ENCODE measurements at regions not wholly inside any gene's neighbourhood (a gene's known extent, or its start where the extent isn't known, plus 50 kb on each side); places are given as distances from the start of the nearest gene placed in this dataset.

GRCh38 chr21:15430023-15430422 lies 299.8 kb upstream of the USP25 start:
- 0% methylated on average over 2 of the region's 2 CpGs for WGBS (ENCODE audit: insufficient coverage, low coverage, missing lambda C conversion rate)
- no peak for DNase-seq (ENCODE audit: extremely low read depth in 1 of 4, low spot score in 3 of 4)
- H3K9me3 ChIP-seq (replicated peaks; ENCODE audit: control insufficient read depth, insufficient read depth, low read depth, low read length), result no peaks in the 10 kb centered on the region
- no peak overlapping the region for H2AFZ ChIP-seq (ENCODE audit: low read depth, low read length)
- intact Hi-C loops (cut with micrococcal nuclease) (no loop called here), in situ Hi-C loops (cut with MboI) (no loop called here)
- no peaks in the 10 kb centered on the region for H3K36me3 ChIP-seq (ENCODE audit: control insufficient read depth, insufficient read depth, low read length)
- FAIRE-seq, result no peak
- no peaks in the 10 kb centered on the region for H3K9me1 ChIP-seq (ENCODE audit: control insufficient read depth, insufficient read depth, low read length)
- peaks cover 0 to 4% of the 10 kb centered on the region in 2 experiments; a peak in 1 of 5 replicates for H3K27me3 ChIP-seq (ENCODE audit: control insufficient read depth in 2 of 2, insufficient read depth in 2 of 2, low read length in 2 of 2)
- CTCF ChIA-PET (ENCODE audit: low intra/inter-chr PET ratio), result no interaction called here
- H3K79me2 ChIP-seq (ENCODE audit: control insufficient read depth, insufficient read depth, low read length), result no peaks in the 10 kb centered on the region
- no peak overlapping the region for H3K27ac ChIP-seq (ENCODE audit: extremely low read depth, low read depth, low read length)
- POLR2A ChIA-PET, result no interaction called here
- H4K20me1 ChIP-seq (replicated peaks; ENCODE audit: control insufficient read depth, insufficient read depth, low read length), result no peaks in the 10 kb centered on the region
- TF ChIP-seq, protein P1, sequence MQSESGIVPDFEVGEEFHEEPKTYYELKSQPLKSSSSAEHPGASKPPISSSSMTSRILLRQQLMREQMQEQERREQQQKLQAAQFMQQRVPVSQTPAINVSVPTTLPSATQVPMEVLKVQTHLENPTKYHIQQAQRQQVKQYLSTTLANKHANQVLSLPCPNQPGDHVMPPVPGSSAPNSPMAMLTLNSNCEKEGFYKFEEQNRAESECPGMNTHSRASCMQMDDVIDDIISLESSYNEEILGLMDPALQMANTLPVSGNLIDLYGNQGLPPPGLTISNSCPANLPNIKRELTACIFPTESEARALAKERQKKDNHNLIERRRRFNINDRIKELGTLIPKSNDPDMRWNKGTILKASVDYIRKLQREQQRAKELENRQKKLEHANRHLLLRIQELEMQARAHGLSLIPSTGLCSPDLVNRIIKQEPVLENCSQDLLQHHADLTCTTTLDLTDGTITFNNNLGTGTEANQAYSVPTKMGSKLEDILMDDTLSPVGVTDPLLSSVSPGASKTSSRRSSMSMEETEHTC (IDR thresholded peaks at IDR 0.05), result no peak
- TF ChIP-seq CCAR2 (IDR thresholded peaks at IDR 0.05; ENCODE audit: low read depth, low read length) (no peak), SAFB2 (IDR thresholded peaks at IDR 0.05; ENCODE audit: borderline replicate concordance, low read depth, low read length, severe bottlenecking) (no peak), JUND (IDR thresholded peaks at IDR 0.05; ENCODE audit: borderline replicate concordance, low read depth, low read length) (no peak), JUND (tag; IDR thresholded peaks at IDR 0.05; ENCODE audit: borderline replicate concordance, low read depth, low read length) (no peak), NONO (IDR thresholded peaks at IDR 0.05; ENCODE audit: low read depth in 2 of 2, low read length in 1 of 2) (no peak), CREB3L1 (IDR thresholded peaks at IDR 0.05; ENCODE audit: borderline replicate concordance, low read depth) (no peak), NFE2L1 (tag; IDR thresholded peaks at IDR 0.05; ENCODE audit: borderline replicate concordance, low read depth) (no peak), HCFC1 (IDR thresholded peaks at IDR 0.05; ENCODE audit: low read depth, low read length) (no peak), ZNF217 (CRISPR knock-in tag; IDR thresholded peaks at IDR 0.05) (no peak), MEF2A (IDR thresholded peaks at IDR 0.05; ENCODE audit: control insufficient read depth, low read depth, low read length) (no peak), NBN (IDR thresholded peaks at IDR 0.05; ENCODE audit: low read depth) (no peak), DMBX1 (CRISPR knock-in tag; IDR thresholded peaks at IDR 0.05; ENCODE audit: borderline replicate concordance) (no peak), ELF4 (CRISPR knock-in tag; IDR thresholded peaks at IDR 0.05) (no peak)
- no peaks in the 10 kb centered on the region for H3K4me1 ChIP-seq (replicated peaks in 1 of 2; ENCODE audit: control insufficient read depth in 2 of 2, insufficient read depth in 2 of 2, low read length in 2 of 2)
- H3K4me2 ChIP-seq (ENCODE audit: insufficient read depth, low read length), result no peak overlapping the region
- no peak overlapping the region for H3K9ac ChIP-seq (ENCODE audit: insufficient read depth in 1 of 2, low read depth in 2 of 2, low read length in 2 of 2)
- no peak for ATAC-seq
- no TSS peak for BruUV-seq (replicated peaks)
- no peak overlapping the region for H3K4me3 ChIP-seq
